GM12892 (cell line): ENCODE measurements at regions not wholly inside any gene's neighbourhood (a gene's known extent, or its start where the extent isn't known, plus 50 kb on each side); places are given as distances from the start of the nearest gene placed in this dataset.

Source experiments
- DNase-seq: peaks from one replicate; pipeline ENCODE4 v3.0.0; 2011; ENCODE audit not compliant: insufficient read length
- FAIRE-seq: peaks from 2 replicates; lab custom pipeline; 2011; peaks lifted over from hg19 to GRCh38; lab: Jason Lieb, UNC
- POLR2A ChIP-seq: IDR thresholded peaks from 2 replicates; pipeline ENCODE4 v1.6.1; 2011; ENCODE audit warnings: low read depth, low read length, control low read depth
- POLR2AphosphoS5 ChIP-seq: IDR thresholded peaks from 2 replicates; pipeline ENCODE4 v1.6.1; 2011; ENCODE audit warnings: low read depth, low read length, control low read depth
- TAF1 ChIP-seq: IDR thresholded peaks from 2 replicates; pipeline ENCODE4 v1.6.1; 2011; ENCODE audit warnings: low read depth, mild to moderate bottlenecking, control low read depth, low read length, borderline replicate concordance

- FAIRE-seq (no peak), DNase-seq (no peak)
- TF ChIP-seq TAF1 (no peak), POLR2A (no peak), POLR2AphosphoS5 (no peak)
Observed at GRCh38 chr20:39165099-39165498, 203.0 kb downstream of the DHX35 start.

DNA sequence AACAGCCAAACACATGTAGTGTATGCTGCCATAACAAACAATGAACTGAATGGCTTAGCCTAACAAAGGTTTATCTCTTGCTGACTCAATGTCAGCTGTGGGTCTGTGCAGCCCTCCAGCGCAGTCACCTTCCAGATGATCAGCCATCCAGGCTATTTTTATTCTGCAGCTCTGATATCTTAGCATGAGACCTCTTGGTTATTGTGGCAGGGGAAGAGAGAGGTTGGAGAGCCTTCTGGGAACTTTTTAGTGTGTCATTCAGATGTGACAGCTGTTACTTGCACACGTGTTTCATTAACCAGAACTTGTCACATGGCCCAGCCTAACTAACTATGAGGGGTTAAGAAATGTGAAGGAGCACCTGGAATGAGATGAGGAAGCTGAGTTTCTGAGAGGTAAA lies 202.5 kb downstream of the DHX35 start:
- no peak for DNase-seq
- no peak for FAIRE-seq
- TF ChIP-seq POLR2A (no peak), POLR2AphosphoS5 (no peak), TAF1 (no peak)

- no peak for TF ChIP-seq POLR2A
- no peak for FAIRE-seq
Observed at GRCh38 chr20:39163993-39164392, 201.8 kb downstream of the DHX35 start.

DNA sequence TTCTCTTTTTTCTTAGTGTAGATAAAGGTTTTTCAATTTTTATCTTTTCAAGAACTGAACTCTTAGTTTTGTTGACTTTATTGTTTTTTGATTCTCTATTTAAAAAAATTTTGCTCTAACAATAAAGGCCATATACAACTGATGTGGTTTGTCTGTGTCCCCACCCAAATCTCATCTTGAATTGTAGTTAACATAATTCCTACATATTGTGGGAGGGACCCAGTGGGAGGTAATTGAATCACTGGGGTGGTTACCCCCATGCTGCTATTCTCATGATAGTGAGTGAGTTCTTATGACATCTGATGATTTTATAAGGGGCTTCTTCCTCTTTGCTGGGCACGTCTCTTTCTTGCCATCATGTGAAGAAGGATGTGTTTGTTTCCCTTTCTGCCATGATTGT lies 199.8 kb downstream of the DHX35 start:
- DNase-seq, result no peak
- FAIRE-seq, result no peak
- TF ChIP-seq POLR2AphosphoS5 (no peak), POLR2A (no peak), TAF1 (no peak)

More at GRCh38 chr20:39163993-39164392, 201.8 kb downstream of the DHX35 start:
- no peak for DNase-seq

GRCh38 chr20:39155971-39156370 lies 193.8 kb downstream of the DHX35 start:
- DNase-seq (no peak), FAIRE-seq (no peak)
- TF ChIP-seq POLR2A (no peak), POLR2AphosphoS5 (no peak), TAF1 (no peak)

DNA sequence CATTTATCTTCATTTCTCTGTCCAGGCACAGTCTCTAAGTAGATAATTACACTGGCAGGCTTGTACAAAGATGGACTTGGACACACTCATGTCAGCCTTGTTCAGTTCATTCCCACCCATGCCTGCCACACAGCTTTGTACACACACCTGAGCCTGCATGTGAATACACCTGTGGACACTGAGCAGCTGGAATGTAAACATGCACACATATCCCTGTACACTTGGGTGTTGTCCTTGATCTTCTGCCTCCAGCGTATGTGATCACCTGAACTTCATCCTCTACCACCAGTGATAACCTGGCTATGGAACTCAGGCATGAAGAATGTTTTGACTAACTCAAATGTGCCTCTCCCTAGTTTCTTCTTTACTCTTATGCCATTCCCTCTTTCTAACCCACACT lies 190.6 kb downstream of the DHX35 start:
- no peak for FAIRE-seq
- TF ChIP-seq TAF1 (no peak), POLR2A (no peak), POLR2AphosphoS5 (no peak)
- DNase-seq, result no peak

- DNase-seq, result no peak
- no peak for FAIRE-seq
- no peak for TF ChIP-seq TAF1
- TF ChIP-seq POLR2A, result no peak
- no peak for TF ChIP-seq POLR2AphosphoS5
Observed at GRCh38 chr20:39152126-39152525, 190.0 kb downstream of the DHX35 start.

GRCh38 chr20:39150501-39150900 lies 188.4 kb downstream of the DHX35 start:
- TF ChIP-seq POLR2A (no peak), POLR2AphosphoS5 (no peak), TAF1 (no peak)
- DNase-seq (no peak), FAIRE-seq (no peak)

- FAIRE-seq, result no peak
- TF ChIP-seq TAF1 (no peak), POLR2AphosphoS5 (no peak), POLR2A (no peak)
- DNase-seq, result no peak
Observed at GRCh38 chr20:39146394-39146793, 184.2 kb downstream of the DHX35 start.

- FAIRE-seq, result no peak
- TF ChIP-seq POLR2AphosphoS5 (no peak), POLR2A (no peak), TAF1 (no peak)
Observed at GRCh38 chr20:39145921-39146320, 183.8 kb downstream of the DHX35 start.

DNA sequence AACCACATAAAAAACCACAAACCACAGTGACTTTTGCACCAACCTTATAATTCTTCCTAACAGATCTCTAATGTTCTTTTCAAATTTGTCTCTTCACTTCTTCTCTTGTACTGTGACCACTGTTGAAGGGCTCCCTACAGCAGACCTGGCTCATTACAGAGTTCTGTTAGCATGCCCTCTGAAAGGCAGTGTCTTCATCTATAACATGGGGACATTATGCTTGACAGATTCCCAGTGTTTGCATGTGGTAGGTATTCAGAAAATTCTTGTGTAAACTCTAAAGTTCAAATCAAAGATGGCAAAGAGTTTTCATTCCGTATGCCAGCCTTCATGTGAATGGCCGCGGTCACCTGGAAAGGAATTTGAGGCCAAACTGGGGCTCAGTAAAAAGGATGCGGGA lies 182.6 kb downstream of the DHX35 start:
- DNase-seq, result no peak
- FAIRE-seq, result no peak
- TF ChIP-seq TAF1, result no peak
- no peak for TF ChIP-seq POLR2A
- no peak for TF ChIP-seq POLR2AphosphoS5

More at GRCh38 chr20:39145921-39146320, 183.8 kb downstream of the DHX35 start:
- DNase-seq, result no peak

- DNase-seq (no peak), FAIRE-seq (no peak)
- TF ChIP-seq POLR2A (no peak), TAF1 (no peak), POLR2AphosphoS5 (no peak)
Observed at GRCh38 chr20:39142407-39143096, 180.4 kb downstream of the DHX35 start.
